H9 (cell line): ENCODE measurements at regions not wholly inside any gene's neighbourhood (a gene's known extent, or its start where the extent isn't known, plus 50 kb on each side); places are given as distances from the start of the nearest gene placed in this dataset.

ENCODE experiments used
- DNase-seq: peaks from one replicate; pipeline ENCODE4 v3.0.0-alpha.2; 2017
- H2AFZ ChIP-seq: one replicate; pipeline ENCODE4 v1.6.1; 2013; ENCODE audit warnings: mild to moderate bottlenecking, low read length, control low read depth, moderate library complexity
- H2AK5ac ChIP-seq: 2 replicates; pipeline ENCODE4 v1.6.1; 2013; ENCODE audit warnings: low read length, control low read depth, mixed read lengths; ENCODE audit not compliant: insufficient read length
- H2BK120ac ChIP-seq: one replicate; pipeline ENCODE4 v1.6.1; 2013; ENCODE audit warnings: low read depth, mild to moderate bottlenecking, low read length, control low read depth, inconsistent platforms; ENCODE audit not compliant: poor library complexity, severe bottlenecking
- H2BK12ac ChIP-seq: 2 replicates; pipeline ENCODE4 v1.6.1; 2013; ENCODE audit warnings: low read length, control low read depth, mixed read lengths, low read depth; ENCODE audit not compliant: insufficient read length
- H2BK15ac ChIP-seq: 2 replicates; pipeline ENCODE4 v1.6.1; 2013; ENCODE audit warnings: low read depth, low read length, control low read depth
- H2BK20ac ChIP-seq: one replicate; pipeline ENCODE4 v1.6.1; 2013; ENCODE audit warnings: low read depth, mild to moderate bottlenecking, low read length, control low read depth, inconsistent platforms; ENCODE audit not compliant: poor library complexity, severe bottlenecking
- H2BK5ac ChIP-seq: 2 replicates; pipeline ENCODE4 v1.6.1; 2013; ENCODE audit warnings: low read length, control low read depth, mixed read lengths; ENCODE audit not compliant: insufficient read length
- H3K14ac ChIP-seq: 2 replicates; pipeline ENCODE4 v1.6.1; 2013; ENCODE audit warnings: low read length, control low read depth; ENCODE audit not compliant: insufficient read depth
- H3K18ac ChIP-seq: 2 replicates; pipeline ENCODE4 v1.6.1; 2013; ENCODE audit warnings: low read depth, mild to moderate bottlenecking, mixed read lengths, low read length, control low read depth; ENCODE audit not compliant: insufficient read length
- H3K23ac ChIP-seq: 2 replicates; pipeline ENCODE4 v1.6.1; 2013; ENCODE audit warnings: low read length, control low read depth, mixed read lengths, low read depth; ENCODE audit not compliant: insufficient read length
- H3K23me2 ChIP-seq: 2 replicates; pipeline ENCODE4 v1.6.1; 2013; ENCODE audit warnings: low read depth, mild to moderate bottlenecking, mixed read lengths, low read length, control low read depth; ENCODE audit not compliant: insufficient read length, poor library complexity, severe bottlenecking
- H3K27ac ChIP-seq: 2 replicates; pipeline ENCODE4 v1.5.1; 2013; ENCODE audit warnings: low read length, control low read depth, mixed read lengths, low read depth; ENCODE audit not compliant: insufficient read length
- H3K27me3 ChIP-seq: 2 replicates; pipeline ENCODE4 v1.6.1; 2013; ENCODE audit warnings: low read length, control low read depth, inconsistent platforms; ENCODE audit not compliant: insufficient read depth
- H3K4ac ChIP-seq: 2 replicates; pipeline ENCODE4 v1.6.1; 2013; ENCODE audit warnings: low read depth, mild to moderate bottlenecking, control low read depth, inconsistent platforms, low read length, moderate library complexity
- H3K4me1 ChIP-seq: 2 replicates; pipeline ENCODE4 v1.6.1; 2013; ENCODE audit warnings: low read length, control low read depth, inconsistent platforms; ENCODE audit not compliant: insufficient read depth
- H3K4me2 ChIP-seq: 2 replicates; pipeline ENCODE4 v1.6.1; 2013; ENCODE audit warnings: low read length, control low read depth, mixed read lengths; ENCODE audit not compliant: insufficient read length, insufficient read depth
- H3K56ac ChIP-seq: 2 replicates; pipeline ENCODE4 v1.6.1; 2013; ENCODE audit warnings: low read depth, mild to moderate bottlenecking, mixed read lengths, low read length, control low read depth; ENCODE audit not compliant: insufficient read length
- H3K79me1 ChIP-seq: 2 replicates; pipeline ENCODE4 v1.6.1; 2013; ENCODE audit warnings: low read depth, mild to moderate bottlenecking, moderate library complexity, low read length, control low read depth, inconsistent platforms; ENCODE audit not compliant: insufficient read depth, poor library complexity, severe bottlenecking
- H3K79me2 ChIP-seq: 2 replicates; pipeline ENCODE4 v1.6.1; 2013; ENCODE audit warnings: low read length, control low read depth, inconsistent platforms; ENCODE audit not compliant: insufficient read depth
- H3K9ac ChIP-seq: 2 replicates; pipeline ENCODE4 v1.6.1; 2013; ENCODE audit warnings: low read length, control low read depth, mixed read lengths; ENCODE audit not compliant: insufficient read length; ENCODE audit errors: extremely low read depth
- H3K9me3 ChIP-seq: one replicate; pipeline ENCODE4 v1.6.1; 2013; ENCODE audit warnings: low read depth, low read length, inconsistent platforms; ENCODE audit not compliant: control insufficient read depth
- H3T11ph ChIP-seq: one replicate; pipeline ENCODE4 v1.6.1; 2013; ENCODE audit warnings: mild to moderate bottlenecking, low read length, control low read depth, inconsistent platforms
- H4K20me1 ChIP-seq: one replicate; pipeline ENCODE4 v1.6.1; 2013; ENCODE audit not compliant: control insufficient read depth, insufficient read length, insufficient read depth
- H4K5ac ChIP-seq: 2 replicates; pipeline ENCODE4 v1.6.1; 2013; ENCODE audit warnings: low read depth, mild to moderate bottlenecking, mixed read lengths, low read length, control low read depth; ENCODE audit not compliant: insufficient read length
- H4K8ac ChIP-seq: replicated peaks from 2 replicates; pipeline ENCODE4 v1.6.1; 2013; ENCODE audit warnings: low read length, control low read depth, mixed read lengths, low read depth; ENCODE audit not compliant: insufficient read length
- H4K91ac ChIP-seq: 2 replicates; pipeline ENCODE4 v1.6.1; 2013; ENCODE audit warnings: low read depth, mild to moderate bottlenecking, moderate library complexity, mixed read lengths, low read length, control low read depth; ENCODE audit not compliant: insufficient read length
- H3K27ac Mint-ChIP-seq, 3 experiments: 2 replicates in 2 of 3; 3 replicates in 1 of 3; pipeline ENCODE4 v1.8.0; 2020 to 2021; ENCODE audit warnings: mixed read lengths in 3 of 3, mild to moderate bottlenecking in 1 of 3, moderate library complexity in 1 of 3
- H3K27me3 Mint-ChIP-seq: 2 replicates; pipeline ENCODE4 v1.8.0; 2021; ENCODE audit warnings: low read depth, mild to moderate bottlenecking, moderate library complexity, mixed read lengths
- H3K36me3 Mint-ChIP-seq, 3 experiments: 2 replicates in 2 of 3; 3 replicates in 1 of 3; pipeline ENCODE4 v1.8.0; 2020 to 2021; ENCODE audit warnings: low read depth in 3 of 3, mixed read lengths in 3 of 3; ENCODE audit not compliant: insufficient read depth in 1 of 3
- H3K4me1 Mint-ChIP-seq, 2 experiments: 2 replicates each; pipeline ENCODE4 v1.8.0; 2020; ENCODE audit warnings: mixed read lengths in 2 of 2
- H3K4me3 Mint-ChIP-seq, 2 experiments: 2 replicates in 1 of 2; 3 replicates in 1 of 2; pipeline ENCODE4 v1.8.0; 2020 to 2021; ENCODE audit warnings: mild to moderate bottlenecking in 2 of 2, mixed read lengths in 2 of 2, moderate library complexity in 1 of 2
- H3K9me3 Mint-ChIP-seq, 2 experiments: 2 replicates in 1 of 2; 3 replicates in 1 of 2; pipeline ENCODE4 v1.8.0; 2020; ENCODE audit warnings: mild to moderate bottlenecking in 2 of 2, mixed read lengths in 2 of 2, moderate library complexity in 1 of 2
- CTCF ChIP-seq: fragments of 200-600 bp; sonication (generic); conservative IDR thresholded peaks from 3 replicates; pipeline ENCODE4 v1.8.0; 2021; ENCODE audit warnings: antibody characterized with exemption, mild to moderate bottlenecking
- WGBS: extraction: QIAGEN DNeasy Blood & Tissue Kit; methylation state at CpG from one replicate; pipeline ENCODE4 v1.1.7; 2013; ENCODE audit warnings: missing lambda C conversion rate, low lambda C conversion rate, mixed read lengths; ENCODE audit not compliant: insufficient read length; ENCODE audit errors: extremely low coverage; 5-methylcytosine and 5-hydroxymethylcytosine counted together

- no peak overlapping the region for H3K27ac ChIP-seq
- H2BK15ac ChIP-seq = no peak overlapping the region
- no peaks in the 10 kb centered on the region for H3K9me3 ChIP-seq
- no peaks in the 10 kb centered on the region for H3K4me1 ChIP-seq
- Mint-ChIP-seq H3K4me1 (no peaks in the 10 kb centered on the region), H3K27me3 (no peaks in the 10 kb centered on the region), H3K36me3 (no peaks in the 10 kb centered on the region), H3K27ac (no peak overlapping the region), H3K4me3 (no peak overlapping the region), H3K9me3 (no peaks in the 10 kb centered on the region)
- H3K23me2 ChIP-seq = no peaks in the 10 kb centered on the region
- no peak for TF ChIP-seq CTCF
- no peak overlapping the region for H3K4ac ChIP-seq
- no peak overlapping the region for H3K23ac ChIP-seq
- no peak overlapping the region for H3K4me2 ChIP-seq
- no peaks in the 10 kb centered on the region for H3K27me3 ChIP-seq
- H3K9ac ChIP-seq = no peak overlapping the region
- no peak overlapping the region for H3K14ac ChIP-seq
- no peak overlapping the region for H4K91ac ChIP-seq
- H3K18ac ChIP-seq = no peak overlapping the region
- H3K56ac ChIP-seq = no peak overlapping the region
- DNase-seq = no peak
- no peaks in the 10 kb centered on the region for H3K79me2 ChIP-seq
- H4K5ac ChIP-seq = no peak overlapping the region
- no peak overlapping the region for H4K8ac ChIP-seq
- no peak overlapping the region for H2AFZ ChIP-seq
- H4K20me1 ChIP-seq = no peaks in the 10 kb centered on the region
- no peak overlapping the region for H2BK120ac ChIP-seq
- WGBS = no CpG with 5 or more reads among the region's 3 CpGs
- no peaks in the 10 kb centered on the region for H3K79me1 ChIP-seq
- H2BK5ac ChIP-seq = no peak overlapping the region
- H3T11ph ChIP-seq = no peak overlapping the region
- no peak overlapping the region for H2BK12ac ChIP-seq
- no peak overlapping the region for H2AK5ac ChIP-seq
- no peak overlapping the region for H2BK20ac ChIP-seq
Measured at GRCh38 chr4:104728380-104729122, 233.9 kb upstream of the CXXC4 start.
